ENCODE measurements at regions not wholly inside any gene's neighbourhood (a gene's known extent, or its start where the extent isn't known, plus 50 kb on each side); places are given as distances from the start of the nearest gene placed in this dataset.

- no peak for TF ChIP-seq FOXM1 (IDR thresholded peaks at IDR 0.05; ENCODE audit: borderline replicate concordance, low read depth)
- TF ChIP-seq TAF1 (IDR thresholded peaks at IDR 0.05; ENCODE audit: low read depth): no peak
- TF ChIP-seq ZBTB7A (IDR thresholded peaks at IDR 0.05; ENCODE audit: low read depth): no peak
- TF ChIP-seq TEAD4 (IDR thresholded peaks at IDR 0.05): no peak
- no peak for TF ChIP-seq EP300 (IDR thresholded peaks at IDR 0.05; ENCODE audit: borderline replicate concordance)
- TF ChIP-seq RAD21 (IDR thresholded peaks at IDR 0.05; ENCODE audit: low read depth): no peak
- TF ChIP-seq, protein P1, sequence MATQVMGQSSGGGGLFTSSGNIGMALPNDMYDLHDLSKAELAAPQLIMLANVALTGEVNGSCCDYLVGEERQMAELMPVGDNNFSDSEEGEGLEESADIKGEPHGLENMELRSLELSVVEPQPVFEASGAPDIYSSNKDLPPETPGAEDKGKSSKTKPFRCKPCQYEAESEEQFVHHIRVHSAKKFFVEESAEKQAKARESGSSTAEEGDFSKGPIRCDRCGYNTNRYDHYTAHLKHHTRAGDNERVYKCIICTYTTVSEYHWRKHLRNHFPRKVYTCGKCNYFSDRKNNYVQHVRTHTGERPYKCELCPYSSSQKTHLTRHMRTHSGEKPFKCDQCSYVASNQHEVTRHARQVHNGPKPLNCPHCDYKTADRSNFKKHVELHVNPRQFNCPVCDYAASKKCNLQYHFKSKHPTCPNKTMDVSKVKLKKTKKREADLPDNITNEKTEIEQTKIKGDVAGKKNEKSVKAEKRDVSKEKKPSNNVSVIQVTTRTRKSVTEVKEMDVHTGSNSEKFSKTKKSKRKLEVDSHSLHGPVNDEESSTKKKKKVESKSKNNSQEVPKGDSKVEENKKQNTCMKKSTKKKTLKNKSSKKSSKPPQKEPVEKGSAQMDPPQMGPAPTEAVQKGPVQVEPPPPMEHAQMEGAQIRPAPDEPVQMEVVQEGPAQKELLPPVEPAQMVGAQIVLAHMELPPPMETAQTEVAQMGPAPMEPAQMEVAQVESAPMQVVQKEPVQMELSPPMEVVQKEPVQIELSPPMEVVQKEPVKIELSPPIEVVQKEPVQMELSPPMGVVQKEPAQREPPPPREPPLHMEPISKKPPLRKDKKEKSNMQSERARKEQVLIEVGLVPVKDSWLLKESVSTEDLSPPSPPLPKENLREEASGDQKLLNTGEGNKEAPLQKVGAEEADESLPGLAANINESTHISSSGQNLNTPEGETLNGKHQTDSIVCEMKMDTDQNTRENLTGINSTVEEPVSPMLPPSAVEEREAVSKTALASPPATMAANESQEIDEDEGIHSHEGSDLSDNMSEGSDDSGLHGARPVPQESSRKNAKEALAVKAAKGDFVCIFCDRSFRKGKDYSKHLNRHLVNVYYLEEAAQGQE (IDR thresholded peaks at IDR 0.05; ENCODE audit: low read depth): no peak
Measured at GRCh38 chr20:7516621-7517111, 423.6 kb downstream of the HAO1 start.
